HG03196 (cell line): ENCODE measurements at regions not wholly inside any gene's neighbourhood (a gene's known extent, or its start where the extent isn't known, plus 50 kb on each side); places are given as distances from the start of the nearest gene placed in this dataset.

Experiments used
- ATAC-seq: cut with Tn5 transposase; IDR thresholded peaks from one replicate; pipeline ENCODE4 v1.9.1; 2021; ENCODE audit not compliant: unreplicated experiment

GRCh38 chr6:33869121-33869520 is 65.3 kb upstream of the MLN start:
- no peak for ATAC-seq

GRCh38 chr6:33868141-33868540 is 64.3 kb upstream of the MLN start:
- no peak for ATAC-seq

- ATAC-seq = no peak
These were observed 61.8 kb upstream of the MLN start for GRCh38 chr6:33865478-33866077.

- no peak for ATAC-seq
These were observed 60.1 kb upstream of the MLN start for GRCh38 chr6:33863723-33864440.

- ATAC-seq = no peak
These were observed 59.3 kb upstream of the MLN start for GRCh38 chr6:33863084-33863483.

GRCh38 chr6:33862536-33862935 is 58.7 kb upstream of the MLN start:
- no peak for ATAC-seq

- no peak for ATAC-seq
These were observed 57.9 kb upstream of the MLN start for GRCh38 chr6:33861722-33862121.

- ATAC-seq = no peak
These were observed 57.1 kb upstream of the MLN start for GRCh38 chr6:33860706-33861474.

- ATAC-seq = no peak
These were observed 56.2 kb upstream of the MLN start for GRCh38 chr6:33860006-33860405.

- no peak for ATAC-seq
These were observed 55.2 kb upstream of the MLN start for GRCh38 chr6:33858804-33859505.

- ATAC-seq = no peak
These were observed 54.2 kb upstream of the MLN start for GRCh38 chr6:33857932-33858475.

GRCh38 chr6:33857093-33857931 is 53.5 kb upstream of the MLN start:
- no peak for ATAC-seq

- peak; percentile 57 for ATAC-seq
These were observed 52.9 kb upstream of the MLN start for GRCh38 chr6:33856655-33857054.

GRCh38 chr6:33856031-33856590 is 52.3 kb upstream of the MLN start:
- ATAC-seq = no peak

GRCh38 chr6:33854572-33855030 is 50.8 kb upstream of the MLN start:
- no peak for ATAC-seq

GRCh38 chr6:33853736-33854135 is 49.9 kb upstream of the MLN start:
- ATAC-seq = no peak
